ENCODE measurements at regions not wholly inside any gene's neighbourhood (a gene's known extent, or its start where the extent isn't known, plus 50 kb on each side); places are given as distances from the start of the nearest gene placed in this dataset.

- WGBS (ENCODE audit: insufficient coverage), result 88% methylated on average over 1 of the region's 1 CpG
- Histone ChIP-seq H3K9me3 (ENCODE audit: control insufficient read depth, insufficient read depth, low read length) (peaks cover 6% of the 10 kb centered on the region), H3K27me3 (ENCODE audit: control insufficient read depth, insufficient read depth, low read length) (no peaks in the 10 kb centered on the region), H3K27ac (ENCODE audit: low read depth, low read length) (no peak overlapping the region), H3K4me1 (ENCODE audit: control insufficient read depth, insufficient read depth, low read length) (no peaks in the 10 kb centered on the region), H3K4me3 (ENCODE audit: low read depth, low read length) (no peak overlapping the region), H3K36me3 (ENCODE audit: control insufficient read depth, insufficient read depth, low read length) (no peaks in the 10 kb centered on the region)
- no peak for DNase-seq (ENCODE audit: low read depth in 4 of 6, low spot score in 6 of 6)
Measured at GRCh38 chr13:82739881-82740280, 1142.4 kb downstream of the SLITRK1 start.

- Histone ChIP-seq H3K9me3 (ENCODE audit: control insufficient read depth, insufficient read depth, low read length) (no peaks in the 10 kb centered on the region), H3K4me1 (ENCODE audit: control insufficient read depth, insufficient read depth, low read length) (no peaks in the 10 kb centered on the region), H3K27ac (ENCODE audit: low read depth, low read length) (no peak overlapping the region), H3K36me3 (ENCODE audit: control insufficient read depth, insufficient read depth, low read length) (no peaks in the 10 kb centered on the region), H3K4me3 (ENCODE audit: low read depth, low read length) (no peak overlapping the region), H3K27me3 (ENCODE audit: control insufficient read depth, insufficient read depth, low read length) (no peaks in the 10 kb centered on the region)
- no CpG with 5 or more reads among the region's 1 CpG for WGBS (ENCODE audit: insufficient coverage)
- DNase-seq (ENCODE audit: low read depth in 4 of 6, low spot score in 6 of 6), result peak in 1 of 6 donors; percentile 54
Measured at GRCh38 chr13:82729401-82729800, 1152.9 kb downstream of the SLITRK1 start.

- no peak for DNase-seq (ENCODE audit: low read depth in 4 of 6, low spot score in 6 of 6)
- no peaks in the 10 kb centered on the region for H3K4me1 ChIP-seq (ENCODE audit: control insufficient read depth, insufficient read depth, low read length)
- 100% methylated on average over 1 of the region's 2 CpGs for WGBS (ENCODE audit: insufficient coverage)
Measured at GRCh38 chr13:82720986-82721385, 1161.3 kb downstream of the SLITRK1 start.

GRCh38 chr13:82719987-82720386 is 1162.3 kb downstream of the SLITRK1 start:
- Histone ChIP-seq H3K27ac (ENCODE audit: low read depth, low read length) (no peak overlapping the region), H3K27me3 (ENCODE audit: control insufficient read depth, insufficient read depth, low read length) (no peaks in the 10 kb centered on the region), H3K9me3 (ENCODE audit: control insufficient read depth, insufficient read depth, low read length) (no peaks in the 10 kb centered on the region), H3K4me3 (ENCODE audit: low read depth, low read length) (no peak overlapping the region), H3K4me1 (ENCODE audit: control insufficient read depth, insufficient read depth, low read length) (no peaks in the 10 kb centered on the region), H3K36me3 (ENCODE audit: control insufficient read depth, insufficient read depth, low read length) (no peaks in the 10 kb centered on the region)
- no CpG with 5 or more reads among the region's 1 CpG for WGBS (ENCODE audit: insufficient coverage)
- DNase-seq (ENCODE audit: low read depth in 4 of 6, low spot score in 6 of 6), result no peak

More at GRCh38 chr13:82720986-82721385, 1161.3 kb downstream of the SLITRK1 start:
- Histone ChIP-seq H3K36me3 (ENCODE audit: control insufficient read depth, insufficient read depth, low read length) (no peaks in the 10 kb centered on the region), H3K9me3 (ENCODE audit: control insufficient read depth, insufficient read depth, low read length) (no peaks in the 10 kb centered on the region), H3K4me3 (ENCODE audit: low read depth, low read length) (no peak overlapping the region), H3K27me3 (ENCODE audit: control insufficient read depth, insufficient read depth, low read length) (no peaks in the 10 kb centered on the region), H3K27ac (ENCODE audit: low read depth, low read length) (no peak overlapping the region)

- peak in 2 of 6 donors; percentile 34 to 45 for DNase-seq (ENCODE audit: low read depth in 4 of 6, low spot score in 6 of 6)
- no peak overlapping the region for H3K27ac ChIP-seq (ENCODE audit: low read depth, low read length)
Measured at GRCh38 chr13:82717249-82717648, 1165.0 kb downstream of the SLITRK1 start.

GRCh38 chr13:82713687-82714405 is 1168.4 kb downstream of the SLITRK1 start:
- Histone ChIP-seq H3K27ac (ENCODE audit: low read depth, low read length) (no peak overlapping the region), H3K4me1 (ENCODE audit: control insufficient read depth, insufficient read depth, low read length) (no peaks in the 10 kb centered on the region), H3K27me3 (ENCODE audit: control insufficient read depth, insufficient read depth, low read length) (no peaks in the 10 kb centered on the region), H3K4me3 (ENCODE audit: low read depth, low read length) (no peak overlapping the region), H3K9me3 (ENCODE audit: control insufficient read depth, insufficient read depth, low read length) (no peaks in the 10 kb centered on the region), H3K36me3 (ENCODE audit: control insufficient read depth, insufficient read depth, low read length) (no peaks in the 10 kb centered on the region)
- WGBS (ENCODE audit: insufficient coverage), result no CpG with 5 or more reads among the region's 3 CpGs
- no peak for DNase-seq (ENCODE audit: low read depth in 4 of 6, low spot score in 6 of 6)

More at GRCh38 chr13:82717249-82717648, 1165.0 kb downstream of the SLITRK1 start:
- H3K36me3 ChIP-seq (ENCODE audit: control insufficient read depth, insufficient read depth, low read length), result no peaks in the 10 kb centered on the region
- no peak overlapping the region for H3K4me3 ChIP-seq (ENCODE audit: low read depth, low read length)
- H3K4me1 ChIP-seq (ENCODE audit: control insufficient read depth, insufficient read depth, low read length), result no peaks in the 10 kb centered on the region
- 100% methylated on average over 1 of the region's 2 CpGs for WGBS (ENCODE audit: insufficient coverage)
- H3K9me3 ChIP-seq (ENCODE audit: control insufficient read depth, insufficient read depth, low read length), result no peaks in the 10 kb centered on the region
- no peaks in the 10 kb centered on the region for H3K27me3 ChIP-seq (ENCODE audit: control insufficient read depth, insufficient read depth, low read length)

- H3K36me3 ChIP-seq (ENCODE audit: control insufficient read depth, insufficient read depth, low read length), result no peaks in the 10 kb centered on the region
- no peaks in the 10 kb centered on the region for H3K9me3 ChIP-seq (ENCODE audit: control insufficient read depth, insufficient read depth, low read length)
- WGBS (ENCODE audit: insufficient coverage), result no CpG with 5 or more reads among the region's 1 CpG
- H3K4me3 ChIP-seq (ENCODE audit: low read depth, low read length), result no peak overlapping the region
- DNase-seq (ENCODE audit: low read depth in 4 of 6, low spot score in 6 of 6), result no peak
- no peaks in the 10 kb centered on the region for H3K4me1 ChIP-seq (ENCODE audit: control insufficient read depth, insufficient read depth, low read length)
- H3K27me3 ChIP-seq (ENCODE audit: control insufficient read depth, insufficient read depth, low read length), result no peaks in the 10 kb centered on the region
- H3K27ac ChIP-seq (ENCODE audit: low read depth, low read length), result no peak overlapping the region
Measured at GRCh38 chr13:82702513-82702912, 1179.8 kb downstream of the SLITRK1 start.

- WGBS (ENCODE audit: insufficient coverage), result 100% methylated on average over 1 of the region's 2 CpGs
- DNase-seq (ENCODE audit: low read depth in 4 of 6, low spot score in 6 of 6), result no peak
- H3K27ac ChIP-seq (ENCODE audit: low read depth, low read length), result no peak overlapping the region
Measured at GRCh38 chr13:82701020-82701419, 1181.3 kb downstream of the SLITRK1 start.

GRCh38 chr13:82698941-82699340 is 1183.3 kb downstream of the SLITRK1 start:
- H3K27me3 ChIP-seq (ENCODE audit: control insufficient read depth, insufficient read depth, low read length), result no peaks in the 10 kb centered on the region
- H3K4me1 ChIP-seq (ENCODE audit: control insufficient read depth, insufficient read depth, low read length), result no peaks in the 10 kb centered on the region
- H3K36me3 ChIP-seq (ENCODE audit: control insufficient read depth, insufficient read depth, low read length), result no peaks in the 10 kb centered on the region
- DNase-seq (ENCODE audit: low read depth in 4 of 6, low spot score in 6 of 6), result no peak
- H3K4me3 ChIP-seq (ENCODE audit: low read depth, low read length), result no peak overlapping the region
- H3K27ac ChIP-seq (ENCODE audit: low read depth, low read length), result no peak overlapping the region
- H3K9me3 ChIP-seq (ENCODE audit: control insufficient read depth, insufficient read depth, low read length), result no peaks in the 10 kb centered on the region

More at GRCh38 chr13:82701020-82701419, 1181.3 kb downstream of the SLITRK1 start:
- no peaks in the 10 kb centered on the region for H3K4me1 ChIP-seq (ENCODE audit: control insufficient read depth, insufficient read depth, low read length)
- H3K4me3 ChIP-seq (ENCODE audit: low read depth, low read length), result no peak overlapping the region
- no peaks in the 10 kb centered on the region for H3K27me3 ChIP-seq (ENCODE audit: control insufficient read depth, insufficient read depth, low read length)
- H3K36me3 ChIP-seq (ENCODE audit: control insufficient read depth, insufficient read depth, low read length), result no peaks in the 10 kb centered on the region
- no peaks in the 10 kb centered on the region for H3K9me3 ChIP-seq (ENCODE audit: control insufficient read depth, insufficient read depth, low read length)

- H3K9me3 ChIP-seq (ENCODE audit: control insufficient read depth, insufficient read depth, low read length), result no peaks in the 10 kb centered on the region
- no peaks in the 10 kb centered on the region for H3K36me3 ChIP-seq (ENCODE audit: control insufficient read depth, insufficient read depth, low read length)
- H3K4me1 ChIP-seq (ENCODE audit: control insufficient read depth, insufficient read depth, low read length), result no peaks in the 10 kb centered on the region
Measured at GRCh38 chr13:82698383-82698782, 1183.9 kb downstream of the SLITRK1 start.

More at GRCh38 chr13:82698383-82698782, 1183.9 kb downstream of the SLITRK1 start:
- no peak for DNase-seq (ENCODE audit: low read depth in 4 of 6, low spot score in 6 of 6)
- no peak overlapping the region for H3K27ac ChIP-seq (ENCODE audit: low read depth, low read length)
- no peak overlapping the region for H3K4me3 ChIP-seq (ENCODE audit: low read depth, low read length)
- no peaks in the 10 kb centered on the region for H3K27me3 ChIP-seq (ENCODE audit: control insufficient read depth, insufficient read depth, low read length)
